ENCODE measurements at regions not wholly inside any gene's neighbourhood (a gene's known extent, or its start where the extent isn't known, plus 50 kb on each side); places are given as distances from the start of the nearest gene placed in this dataset.
A peak's percentile ranks its signal among the peaks of the same experiment; 100 is the strongest.

GRCh38 chr1:228802386-228803220 lies 67.3 kb downstream of the RHOU start:
- Histone ChIP-seq H3K27me3 (ENCODE audit: insufficient read depth in 3 of 3, low read length in 2 of 3) (no peaks in the 10 kb centered on the region), H3K27ac (no peak overlapping the region), H3K9me3 (no peaks in the 10 kb centered on the region), H3K36me3 (ENCODE audit: insufficient read depth in 1 of 2, low read depth in 1 of 2) (no peaks in the 10 kb centered on the region), H3K4me3 (no peak overlapping the region), H3K4me1 (peaks cover 20% of the 10 kb centered on the region)
- peak in 3 of 4 donors; percentile 46 to 88 (median 59) for ATAC-seq
- DNase-seq: no peak
- intact Hi-C loops (cut with DNase I): no loop called here
- TF ChIP-seq, protein P1, sequence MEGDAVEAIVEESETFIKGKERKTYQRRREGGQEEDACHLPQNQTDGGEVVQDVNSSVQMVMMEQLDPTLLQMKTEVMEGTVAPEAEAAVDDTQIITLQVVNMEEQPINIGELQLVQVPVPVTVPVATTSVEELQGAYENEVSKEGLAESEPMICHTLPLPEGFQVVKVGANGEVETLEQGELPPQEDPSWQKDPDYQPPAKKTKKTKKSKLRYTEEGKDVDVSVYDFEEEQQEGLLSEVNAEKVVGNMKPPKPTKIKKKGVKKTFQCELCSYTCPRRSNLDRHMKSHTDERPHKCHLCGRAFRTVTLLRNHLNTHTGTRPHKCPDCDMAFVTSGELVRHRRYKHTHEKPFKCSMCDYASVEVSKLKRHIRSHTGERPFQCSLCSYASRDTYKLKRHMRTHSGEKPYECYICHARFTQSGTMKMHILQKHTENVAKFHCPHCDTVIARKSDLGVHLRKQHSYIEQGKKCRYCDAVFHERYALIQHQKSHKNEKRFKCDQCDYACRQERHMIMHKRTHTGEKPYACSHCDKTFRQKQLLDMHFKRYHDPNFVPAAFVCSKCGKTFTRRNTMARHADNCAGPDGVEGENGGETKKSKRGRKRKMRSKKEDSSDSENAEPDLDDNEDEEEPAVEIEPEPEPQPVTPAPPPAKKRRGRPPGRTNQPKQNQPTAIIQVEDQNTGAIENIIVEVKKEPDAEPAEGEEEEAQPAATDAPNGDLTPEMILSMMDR (IDR thresholded peaks at IDR 0.05): no peak
- 55 to 74% (median 62%) methylated on average over 11 of the region's 11 CpGs for WGBS, 3 donors

GRCh38 chr1:228803421-228803820 lies 68.1 kb downstream of the RHOU start:
- H3K27ac ChIP-seq: no peak overlapping the region

GRCh38 chr1:228804173-228804572 lies 68.9 kb downstream of the RHOU start:
- Histone ChIP-seq H3K27ac (no peak overlapping the region), H3K4me1 (peaks cover 20% of the 10 kb centered on the region), H3K9me3 (no peaks in the 10 kb centered on the region), H3K27me3 (ENCODE audit: insufficient read depth in 3 of 3, low read length in 2 of 3) (no peaks in the 10 kb centered on the region), H3K36me3 (ENCODE audit: insufficient read depth in 1 of 2, low read depth in 1 of 2) (no peaks in the 10 kb centered on the region), H3K4me3 (no peak overlapping the region)
- WGBS, 3 donors: 98 to 100% (median 100%) methylated on average over 1 of the region's 1 CpG
- no peak for ATAC-seq
- DNase-seq: no peak
- TF ChIP-seq, protein P1 (IDR thresholded peaks at IDR 0.05): no peak
- intact Hi-C loops (cut with DNase I): no loop called here

More at GRCh38 chr1:228803421-228803820, 68.1 kb downstream of the RHOU start:
- Histone ChIP-seq H3K36me3 (ENCODE audit: insufficient read depth in 1 of 2, low read depth in 1 of 2) (no peaks in the 10 kb centered on the region), H3K27me3 (ENCODE audit: insufficient read depth in 3 of 3, low read length in 2 of 3) (no peaks in the 10 kb centered on the region), H3K9me3 (no peaks in the 10 kb centered on the region), H3K4me1 (peaks cover 20% of the 10 kb centered on the region), H3K4me3 (no peak overlapping the region)
- 96 to 98% (median 97%) methylated on average over 6 of the region's 6 CpGs for WGBS, 3 donors
- intact Hi-C loops (cut with DNase I): no loop called here
- ATAC-seq (no peak), DNase-seq (no peak)
- TF ChIP-seq, protein P1 (IDR thresholded peaks at IDR 0.05): no peak

- H3K4me3 ChIP-seq: no peak overlapping the region
- DNase-seq: no peak
- intact Hi-C loops (cut with DNase I): no loop called here
- 25 to 48% (median 43%) methylated on average over 11 of the region's 11 CpGs for WGBS, 3 donors
- peak in 2 of 4 donors; percentile 39 to 69 for ATAC-seq
- H3K36me3 ChIP-seq (ENCODE audit: insufficient read depth in 1 of 2, low read depth in 1 of 2): no peaks in the 10 kb centered on the region
- H3K4me1 ChIP-seq: peaks cover 20% of the 10 kb centered on the region
- no peaks in the 10 kb centered on the region for H3K27me3 ChIP-seq (ENCODE audit: insufficient read depth in 3 of 3, low read length in 2 of 3)
- TF ChIP-seq, protein P1 (IDR thresholded peaks at IDR 0.05): no peak
- no peaks in the 10 kb centered on the region for H3K9me3 ChIP-seq
- no peak overlapping the region for H3K27ac ChIP-seq
Measured at GRCh38 chr1:228804640-228805413, 69.5 kb downstream of the RHOU start.

Measured in psoas muscle (tissue), 7 donors.